ENCODE measurements at regions not wholly inside any gene's neighbourhood (a gene's known extent, or its start where the extent isn't known, plus 50 kb on each side); places are given as distances from the start of the nearest gene placed in this dataset.

DNA sequence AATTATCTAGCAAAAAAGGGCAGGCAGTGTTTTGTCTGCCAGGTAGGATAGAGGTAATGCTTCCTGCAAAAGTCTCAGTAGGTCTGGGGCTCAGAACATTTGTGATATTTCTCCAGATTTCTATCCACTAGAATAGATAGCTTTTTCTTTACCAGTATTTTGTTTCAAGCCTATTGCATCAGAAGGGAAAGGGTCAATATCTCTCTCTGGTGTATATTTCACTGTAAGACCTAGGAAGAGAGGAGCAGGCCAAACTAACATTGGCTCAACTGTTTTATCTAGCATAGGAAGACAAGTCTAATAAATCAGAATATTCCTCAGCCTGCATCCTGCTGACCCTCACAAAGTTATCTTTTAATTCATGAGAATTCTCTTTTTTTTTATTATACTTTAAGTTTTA lies 106.7 kb upstream of the DAAM1 start:
- H3K4me3 ChIP-seq (ENCODE audit: low read depth, low read length, poor library complexity, severe bottlenecking), result no peak overlapping the region
- no peaks in the 10 kb centered on the region for H3K9me3 ChIP-seq (ENCODE audit: low read length)
- ChIA-PET POLR2A (interaction anchor here (0.6 to 0.7 kb wide), 2 partner anchors 14 to 412 kb away, joined by 3 read pairs; no protein-coding TSS in a partner anchor), CTCF (ENCODE audit: unreplicated experiment) (no interaction called here)
- DNase-seq (ENCODE audit: low spot score), result no peak
- no peak overlapping the region for H2AFZ ChIP-seq (ENCODE audit: low read length)
- no peaks in the 10 kb centered on the region for H3K79me2 ChIP-seq (ENCODE audit: insufficient read depth, low read depth, low read length)
- H3K4me1 ChIP-seq (ENCODE audit: insufficient read depth, low read length, poor library complexity, severe bottlenecking), result no peaks in the 10 kb centered on the region
- no peak for TF ChIP-seq EZH2phosphoT487 (IDR thresholded peaks at IDR 0.05; ENCODE audit: borderline replicate concordance, low read depth, low read length)
- TF ChIP-seq, protein P1, sequence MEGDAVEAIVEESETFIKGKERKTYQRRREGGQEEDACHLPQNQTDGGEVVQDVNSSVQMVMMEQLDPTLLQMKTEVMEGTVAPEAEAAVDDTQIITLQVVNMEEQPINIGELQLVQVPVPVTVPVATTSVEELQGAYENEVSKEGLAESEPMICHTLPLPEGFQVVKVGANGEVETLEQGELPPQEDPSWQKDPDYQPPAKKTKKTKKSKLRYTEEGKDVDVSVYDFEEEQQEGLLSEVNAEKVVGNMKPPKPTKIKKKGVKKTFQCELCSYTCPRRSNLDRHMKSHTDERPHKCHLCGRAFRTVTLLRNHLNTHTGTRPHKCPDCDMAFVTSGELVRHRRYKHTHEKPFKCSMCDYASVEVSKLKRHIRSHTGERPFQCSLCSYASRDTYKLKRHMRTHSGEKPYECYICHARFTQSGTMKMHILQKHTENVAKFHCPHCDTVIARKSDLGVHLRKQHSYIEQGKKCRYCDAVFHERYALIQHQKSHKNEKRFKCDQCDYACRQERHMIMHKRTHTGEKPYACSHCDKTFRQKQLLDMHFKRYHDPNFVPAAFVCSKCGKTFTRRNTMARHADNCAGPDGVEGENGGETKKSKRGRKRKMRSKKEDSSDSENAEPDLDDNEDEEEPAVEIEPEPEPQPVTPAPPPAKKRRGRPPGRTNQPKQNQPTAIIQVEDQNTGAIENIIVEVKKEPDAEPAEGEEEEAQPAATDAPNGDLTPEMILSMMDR (conservative IDR thresholded peaks at IDR 0.05; ENCODE audit: low read length), result no peak
- H4K20me1 ChIP-seq (ENCODE audit: insufficient read depth, low read length), result no peaks in the 10 kb centered on the region
- H3K9me2 ChIP-seq (ENCODE audit: insufficient read depth, low read length), result no peaks in the 10 kb centered on the region
- no peak overlapping the region for H3K27ac ChIP-seq (ENCODE audit: low read depth, low read length, poor library complexity, severe bottlenecking)
- no peaks in the 10 kb centered on the region for H3K36me3 ChIP-seq (ENCODE audit: insufficient read depth, low read length)
- H3K4me2 ChIP-seq (ENCODE audit: low read length), result no peak overlapping the region
- intact Hi-C loops (cut with micrococcal nuclease; ENCODE audit: unreplicated experiment), result no loop called here
- no TSS peak for BruUV-seq (replicated peaks)

DNA sequence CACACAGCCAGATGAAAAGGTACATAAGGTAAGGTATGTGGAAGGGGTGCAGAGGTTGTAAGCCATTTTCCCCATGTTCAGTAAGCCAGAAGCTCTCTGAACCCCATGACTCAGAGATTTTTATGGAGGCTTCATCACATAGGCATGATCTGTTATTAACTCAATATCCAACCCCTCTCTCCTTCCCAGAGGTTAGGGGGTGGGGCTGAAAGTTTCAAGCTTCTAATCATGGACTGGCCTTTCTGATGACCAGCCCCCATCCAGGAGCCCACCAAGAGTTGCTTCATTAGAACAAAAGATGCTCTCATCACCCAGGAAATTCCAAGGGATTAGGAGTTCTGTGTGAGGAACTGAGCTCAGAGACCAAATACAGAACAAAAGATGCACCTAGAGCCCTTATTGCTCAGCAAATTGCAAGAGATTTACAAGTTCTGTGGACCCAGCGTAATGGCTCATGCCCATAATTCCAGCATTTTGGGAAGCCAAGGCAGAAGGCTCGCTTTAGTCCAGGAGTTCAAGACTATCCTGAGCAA lies 103.2 kb upstream of the DAAM1 start:
- Histone ChIP-seq H3K27ac (ENCODE audit: low read depth, low read length, poor library complexity, severe bottlenecking) (no peak overlapping the region), H3K4me3 (ENCODE audit: low read depth, low read length, poor library complexity, severe bottlenecking) (no peak overlapping the region), H3K9me3 (ENCODE audit: low read length) (no peaks in the 10 kb centered on the region), H3K4me2 (ENCODE audit: low read length) (no peak overlapping the region), H3K79me2 (ENCODE audit: insufficient read depth, low read depth, low read length) (no peaks in the 10 kb centered on the region), H3K36me3 (ENCODE audit: insufficient read depth, low read length) (no peaks in the 10 kb centered on the region), H3K9me2 (ENCODE audit: insufficient read depth, low read length) (no peaks in the 10 kb centered on the region), H3K4me1 (ENCODE audit: insufficient read depth, low read length, poor library complexity, severe bottlenecking) (no peaks in the 10 kb centered on the region), H2AFZ (ENCODE audit: low read length) (no peak overlapping the region), H4K20me1 (ENCODE audit: insufficient read depth, low read length) (no peaks in the 10 kb centered on the region)
- intact Hi-C loops (cut with micrococcal nuclease; ENCODE audit: unreplicated experiment), result no loop called here
- ChIA-PET CTCF (ENCODE audit: unreplicated experiment) (no interaction called here), POLR2A (no interaction called here)
- TF ChIP-seq, protein P1 (conservative IDR thresholded peaks at IDR 0.05; ENCODE audit: low read length), result no peak
- DNase-seq (ENCODE audit: low spot score), result no peak
- no TSS peak for BruUV-seq (replicated peaks)

DNA sequence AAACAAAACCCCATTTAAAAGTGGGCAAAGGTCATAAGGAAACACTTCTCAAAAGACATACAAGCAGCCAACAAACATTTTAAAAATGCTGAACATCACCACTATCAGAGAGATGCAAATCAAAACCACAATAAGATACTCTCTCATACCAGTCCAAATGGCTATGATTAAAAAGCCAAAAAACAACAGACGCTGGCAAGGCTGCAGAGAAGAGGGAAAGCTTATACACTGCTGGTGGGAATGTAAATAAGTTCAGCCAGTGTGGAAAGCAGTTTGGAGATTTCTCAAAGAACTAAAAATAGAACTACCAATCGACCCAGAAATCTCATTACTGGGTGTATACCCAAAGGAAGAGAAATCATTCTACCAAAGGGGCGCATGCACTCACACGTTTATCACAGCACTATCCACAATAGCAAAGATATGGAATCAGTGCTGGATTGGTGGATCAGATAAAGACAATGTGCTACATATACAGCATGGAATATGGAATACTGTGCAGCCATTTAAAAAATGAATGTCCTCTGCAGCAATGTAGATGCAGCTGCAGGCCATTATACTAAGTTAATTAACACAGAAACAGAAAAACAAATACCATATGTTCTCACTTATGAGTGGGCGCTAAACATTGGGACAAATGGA lies 102.1 kb upstream of the DAAM1 start:
- CTCF ChIA-PET (ENCODE audit: unreplicated experiment), result no interaction called here
- no TSS peak for BruUV-seq (replicated peaks)
- no peaks in the 10 kb centered on the region for H3K36me3 ChIP-seq (ENCODE audit: insufficient read depth, low read length)
- H4K20me1 ChIP-seq (ENCODE audit: insufficient read depth, low read length), result no peaks in the 10 kb centered on the region
- H3K4me2 ChIP-seq (ENCODE audit: low read length), result no peak overlapping the region
- H2AFZ ChIP-seq (ENCODE audit: low read length), result no peak overlapping the region
- DNase-seq (ENCODE audit: low spot score), result no peak
- no peaks in the 10 kb centered on the region for H3K9me3 ChIP-seq (ENCODE audit: low read length)
- no peaks in the 10 kb centered on the region for H3K4me1 ChIP-seq (ENCODE audit: insufficient read depth, low read length, poor library complexity, severe bottlenecking)
- POLR2A ChIA-PET, result no interaction called here
- no peaks in the 10 kb centered on the region for H3K9me2 ChIP-seq (ENCODE audit: insufficient read depth, low read length)
- no peaks in the 10 kb centered on the region for H3K79me2 ChIP-seq (ENCODE audit: insufficient read depth, low read depth, low read length)
- H3K27ac ChIP-seq (ENCODE audit: low read depth, low read length, poor library complexity, severe bottlenecking), result no peak overlapping the region
- no peak overlapping the region for H3K4me3 ChIP-seq (ENCODE audit: low read depth, low read length, poor library complexity, severe bottlenecking)
- TF ChIP-seq EZH2phosphoT487 (IDR thresholded peaks at IDR 0.05; ENCODE audit: borderline replicate concordance, low read depth, low read length), result no peak
- TF ChIP-seq, protein P1 (conservative IDR thresholded peaks at IDR 0.05; ENCODE audit: low read length), result no peak
- intact Hi-C loops (cut with micrococcal nuclease; ENCODE audit: unreplicated experiment), result no loop called here

All from OCI-LY7 (cell line).